ENCODE measurements at regions not wholly inside any gene's neighbourhood (a gene's known extent, or its start where the extent isn't known, plus 50 kb on each side); places are given as distances from the start of the nearest gene placed in this dataset.
A peak's percentile ranks its signal among the peaks of the same experiment; 100 is the strongest.
"Not testable (repeated sequence)": the region's sequence is repeated elsewhere in the genome, so short reads cannot be mapped to it uniquely, and the experiment has no call there.

DNA sequence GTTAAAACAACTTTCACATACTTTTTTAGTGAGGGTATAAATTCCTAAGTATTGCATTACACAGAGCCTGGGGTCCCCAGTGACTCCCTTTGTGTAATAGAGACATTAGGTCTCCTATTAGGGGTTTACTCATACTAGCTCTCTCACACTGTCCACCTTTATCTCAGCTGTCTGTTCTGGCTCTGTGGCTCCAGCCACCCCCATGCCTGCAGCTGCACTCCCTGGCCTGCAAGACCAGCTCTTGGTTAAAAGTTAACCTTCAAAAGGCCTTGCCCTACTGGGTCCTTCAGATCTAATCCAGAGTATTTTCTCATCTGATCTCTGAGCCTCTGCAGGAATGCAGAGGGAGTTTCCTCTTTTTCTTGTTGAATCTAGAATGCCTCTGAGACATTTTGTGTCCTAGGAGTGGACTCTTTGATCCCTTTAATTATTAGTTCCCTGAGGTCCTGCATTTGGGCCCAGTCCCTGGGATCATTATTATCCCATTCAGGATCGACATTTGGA is 280.9 kb downstream of the PYDC2 start:
- DNase-seq = not testable (repeated sequence)

DNA sequence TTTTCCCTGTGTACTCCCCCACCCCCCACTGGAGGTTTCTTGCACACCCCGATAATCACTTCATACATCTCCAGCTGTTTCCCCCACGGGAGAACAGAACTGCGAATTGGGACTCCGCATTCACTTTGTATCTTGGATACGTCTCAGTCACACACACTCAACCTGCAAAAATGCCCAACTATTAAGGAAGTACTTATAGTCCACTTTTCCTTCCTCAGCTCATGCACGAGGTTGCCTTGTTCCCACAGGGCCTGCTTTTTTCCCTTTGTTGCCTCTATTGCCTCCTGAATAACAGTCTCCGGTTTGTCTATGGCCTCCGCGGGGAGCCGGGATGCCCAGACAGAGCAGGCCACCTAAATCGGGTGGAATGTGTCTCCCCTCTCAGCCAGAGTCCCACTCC is 282.3 kb downstream of the PYDC2 start:
- no peak for DNase-seq

DNA sequence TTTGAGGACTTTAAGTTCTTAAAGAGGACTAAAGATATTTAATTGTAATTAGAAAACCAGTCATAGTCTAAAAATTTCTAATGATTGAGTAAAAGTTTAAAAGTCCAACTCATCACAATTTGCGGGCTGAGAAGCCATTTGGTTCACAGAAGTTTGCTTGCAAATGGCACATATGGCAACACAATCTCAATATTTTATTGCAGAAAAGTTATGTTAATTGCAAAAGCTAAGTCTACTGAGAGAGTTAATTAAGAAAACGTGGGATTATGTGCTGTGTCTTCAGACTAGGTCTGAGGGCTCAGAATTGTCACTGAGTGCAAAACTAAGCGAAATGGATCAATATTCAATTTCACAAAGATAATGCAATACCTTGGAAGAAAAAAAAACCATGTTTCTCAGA is 289.7 kb downstream of the PYDC2 start:
- no peak for DNase-seq

DNA sequence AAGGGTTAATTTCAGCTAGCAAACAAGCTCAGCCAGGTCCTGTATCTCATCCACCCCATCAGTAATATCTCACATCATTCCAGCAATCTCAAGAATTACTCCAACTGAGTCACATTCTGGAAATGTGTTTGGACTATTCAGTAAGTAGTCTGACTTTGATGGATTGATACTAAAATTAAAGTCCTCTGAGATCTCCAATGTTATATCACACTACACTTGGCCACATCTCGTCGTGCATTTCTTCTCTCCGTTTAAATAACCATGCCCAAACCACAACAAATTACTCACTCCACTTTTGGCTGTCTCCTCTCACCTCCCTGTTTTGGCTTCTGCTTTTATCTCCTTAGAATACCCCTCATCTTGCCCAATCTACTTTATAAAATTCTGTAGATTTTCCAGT is 292.2 kb downstream of the PYDC2 start:
- no peak for DNase-seq

DNA sequence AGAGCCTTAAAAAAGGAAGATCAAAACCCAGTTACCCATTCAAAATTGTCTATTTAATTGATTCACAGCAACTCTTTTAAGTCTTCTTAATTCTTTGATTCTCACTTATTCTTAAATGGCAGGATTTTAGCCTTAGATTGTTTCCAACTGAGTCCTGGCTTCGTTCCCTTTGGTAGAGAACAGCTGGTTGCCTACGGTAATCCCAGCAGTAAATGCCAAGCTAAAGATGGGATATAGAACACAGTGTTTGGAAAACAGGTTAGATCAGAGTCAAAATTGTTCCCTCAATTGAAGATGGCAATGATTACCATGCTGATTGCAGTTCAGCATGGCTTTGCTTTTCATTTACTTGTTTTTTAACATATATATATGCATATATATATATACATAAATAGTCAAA is 300.9 kb downstream of the PYDC2 start:
- DNase-seq = no peak

DNA sequence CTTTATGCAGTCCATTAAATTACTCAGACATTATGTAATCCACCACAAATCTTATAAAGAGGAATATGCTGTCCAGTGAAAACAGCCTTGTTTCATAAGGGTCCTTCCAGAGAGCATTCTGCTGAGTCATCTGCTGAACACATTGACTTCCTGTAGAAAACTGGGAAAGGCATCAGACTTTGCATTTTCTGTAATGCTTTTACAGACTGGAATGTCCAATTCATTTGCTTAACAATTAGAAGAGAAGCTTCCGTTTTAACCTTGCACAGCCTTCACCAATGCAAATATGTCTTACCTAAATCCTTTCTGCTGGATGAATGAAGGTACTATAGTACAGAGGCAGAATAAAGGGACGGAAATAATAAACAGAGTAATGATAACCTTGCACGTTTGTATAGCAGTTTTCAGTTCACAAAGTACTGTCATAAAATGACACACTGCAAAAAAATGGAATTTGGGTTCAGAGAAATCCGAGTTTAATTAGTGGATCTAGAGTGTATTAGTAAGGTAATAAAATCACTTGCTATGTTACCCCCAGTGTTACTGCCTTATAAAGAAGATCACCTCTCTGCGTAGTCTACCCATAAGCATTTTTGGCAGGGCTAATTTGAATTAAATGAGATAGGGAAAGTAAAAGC is 301.5 kb downstream of the PYDC2 start:
- peak; percentile 38 for DNase-seq

DNA sequence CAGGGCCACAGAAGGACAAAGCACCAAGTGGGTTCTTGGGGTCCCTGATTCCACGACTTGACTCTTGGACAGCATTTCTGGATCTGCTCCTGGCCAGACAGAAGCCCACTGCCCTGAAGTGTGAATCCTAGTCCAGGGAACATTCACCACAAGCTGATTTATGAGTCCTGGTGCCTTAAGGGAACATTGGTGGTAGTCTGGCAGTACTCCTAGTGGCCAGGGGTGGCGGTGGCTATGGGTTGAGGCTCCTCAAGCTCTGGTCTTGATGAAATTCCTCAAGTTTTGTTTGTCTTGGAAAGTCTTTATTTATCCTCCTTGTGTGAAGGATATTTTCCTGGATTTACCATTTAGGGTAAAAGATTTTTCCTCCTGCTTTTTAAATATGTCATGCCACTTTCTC is 307.5 kb downstream of the PYDC2 start:
- DNase-seq = no peak

DNA sequence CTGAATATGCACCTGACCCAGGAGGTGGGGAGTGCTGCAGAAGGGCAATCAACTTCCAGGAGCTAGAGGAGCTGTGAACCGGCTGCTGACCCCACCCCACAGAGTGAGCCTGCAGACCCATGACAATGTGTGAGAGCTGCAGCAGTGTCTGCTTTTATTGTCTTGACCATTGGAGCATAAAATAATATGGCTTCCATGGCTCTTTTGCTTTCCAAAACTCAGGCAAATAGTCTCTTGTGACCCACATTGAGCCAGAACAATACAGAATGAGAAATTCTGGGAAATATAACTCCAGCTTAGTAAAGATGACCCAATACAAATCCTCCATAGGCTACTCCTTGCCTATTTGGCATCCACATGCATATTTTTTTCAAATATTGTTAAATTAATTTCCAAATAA is 309.6 kb downstream of the PYDC2 start:
- DNase-seq = peak; percentile 57

DNA sequence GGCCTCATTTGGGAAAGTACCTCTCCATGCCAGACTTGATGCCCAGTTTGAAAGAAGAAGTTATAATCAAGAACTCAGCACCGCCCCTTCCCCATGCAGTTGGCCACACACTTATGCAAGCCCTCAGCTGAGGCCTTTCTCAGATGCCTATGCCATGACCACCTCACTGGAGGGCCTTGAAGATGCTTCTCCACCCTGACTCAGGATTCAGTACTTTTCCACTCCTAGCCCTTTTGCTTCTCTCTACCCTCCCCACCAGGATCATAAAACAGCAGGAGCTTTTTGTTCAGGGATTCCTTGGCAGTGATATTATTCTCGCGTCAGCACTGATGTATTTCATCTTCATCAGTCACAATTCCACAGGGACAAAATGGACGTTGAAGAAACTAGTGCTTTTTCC is 313.5 kb downstream of the PYDC2 start:
- DNase-seq = no peak

DNA sequence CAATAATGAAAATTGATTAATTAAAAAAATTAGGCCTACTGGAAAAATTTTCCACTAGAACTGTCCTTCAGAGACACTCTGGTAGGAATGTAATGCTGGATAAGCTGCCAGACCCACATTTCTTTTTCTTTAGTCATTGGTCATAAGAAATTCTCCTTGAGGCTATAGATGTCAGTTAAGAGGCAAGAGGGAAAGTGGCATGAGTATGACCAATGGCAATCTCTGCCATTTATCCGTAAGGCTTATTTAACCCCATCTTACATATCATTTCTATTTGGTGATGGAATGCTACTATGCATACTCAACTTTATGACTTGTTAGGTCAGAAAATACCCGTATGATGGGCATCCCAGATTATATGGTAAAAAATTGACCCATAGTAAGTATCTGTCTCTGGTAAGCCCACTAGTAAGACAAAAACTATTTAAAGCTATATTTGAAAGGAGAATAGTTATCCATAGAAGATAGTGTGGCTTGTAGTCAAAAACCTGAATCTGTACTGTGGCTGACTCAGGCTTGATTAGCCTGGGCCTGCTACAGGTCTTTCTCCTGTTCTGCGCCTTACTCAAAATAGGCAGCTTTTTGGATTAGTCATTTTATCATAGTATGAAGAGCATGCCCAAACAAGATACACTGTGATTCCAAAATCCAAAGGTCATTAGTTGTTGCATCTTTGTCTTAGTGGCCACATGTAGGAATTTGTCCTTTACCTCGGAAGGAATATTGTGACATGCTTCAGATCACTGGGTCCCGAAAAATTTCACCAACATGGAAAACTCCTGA is 314.7 kb downstream of the PYDC2 start:
- DNase-seq = no peak

DNA sequence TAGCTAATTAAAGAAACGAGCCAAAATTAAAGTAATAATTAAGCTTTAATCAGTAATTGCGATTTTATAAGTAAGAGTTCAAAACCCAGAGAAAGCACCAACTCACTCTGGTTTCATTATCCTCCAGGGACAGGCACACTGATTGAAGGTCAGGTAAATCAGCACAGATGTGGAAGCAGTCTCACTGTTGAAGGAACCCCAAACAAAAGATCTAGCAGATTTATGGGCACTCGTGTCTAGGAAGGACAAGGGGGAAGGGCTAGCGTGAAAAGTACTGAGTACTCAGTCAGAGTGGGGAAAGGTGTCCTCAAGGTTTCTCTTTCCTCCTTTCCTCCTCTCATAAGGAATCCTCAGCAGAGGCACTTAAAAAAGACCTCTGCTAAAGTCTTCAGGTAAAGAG is 320.1 kb downstream of the PYDC2 start:
- no peak for DNase-seq

DNA sequence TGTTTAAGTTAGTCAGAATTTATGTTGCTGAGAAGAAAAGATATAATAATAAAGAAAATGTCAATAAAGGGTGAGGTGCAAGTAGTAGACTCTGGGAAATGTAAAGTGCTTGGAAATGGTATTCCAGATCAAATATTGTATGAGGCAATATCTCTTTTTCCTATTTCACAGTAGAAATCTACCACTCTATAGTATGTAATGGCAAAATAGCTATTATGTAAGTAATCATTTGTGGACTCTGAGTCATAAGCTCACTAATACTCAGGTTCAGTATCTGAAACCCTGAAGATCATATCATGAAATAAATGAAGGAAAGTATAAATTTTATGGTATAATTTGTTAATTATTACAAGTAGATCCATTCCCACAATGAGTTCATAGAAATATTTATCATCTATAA is 322.1 kb downstream of the PYDC2 start:
- no peak for DNase-seq

DNA sequence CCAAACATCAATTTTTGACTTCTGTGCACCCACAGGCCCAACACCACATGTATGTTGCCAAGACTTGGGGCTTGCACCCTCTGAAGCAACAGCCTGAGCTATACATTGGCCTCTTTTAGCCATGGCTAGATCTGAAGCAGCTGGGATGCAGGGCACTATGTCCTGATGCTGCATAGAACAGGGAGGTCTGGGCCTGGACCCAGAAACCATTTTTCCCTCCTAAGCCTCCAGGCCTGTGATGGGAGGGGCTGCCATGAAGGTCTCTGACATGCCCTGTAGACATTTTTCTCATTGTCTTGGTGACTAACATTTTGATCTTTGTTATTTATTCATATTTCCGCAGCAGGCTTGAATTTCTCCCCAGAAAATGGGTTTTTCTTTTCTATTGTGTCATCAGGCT is 330.0 kb downstream of the PYDC2 start:
- DNase-seq = no peak

DNA sequence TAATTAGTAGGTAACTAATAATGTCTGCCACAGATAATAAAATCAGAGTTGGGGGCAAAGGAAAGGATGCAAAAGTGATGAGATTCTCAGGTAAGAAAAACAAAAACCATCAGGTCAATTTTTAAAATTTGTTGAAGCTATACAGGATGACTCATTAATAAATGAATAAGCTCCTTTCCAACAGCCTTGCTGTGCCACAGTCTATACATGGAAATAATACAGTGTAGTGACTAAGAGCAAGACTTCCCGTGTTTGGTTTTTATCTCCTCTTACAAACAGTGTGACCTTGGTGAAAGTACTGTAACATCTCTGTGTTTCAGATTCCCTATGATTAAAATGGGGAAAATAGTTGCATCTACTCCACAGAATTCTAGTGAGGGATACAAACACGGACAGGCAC is 331.6 kb downstream of the PYDC2 start:
- no peak for DNase-seq

DNA sequence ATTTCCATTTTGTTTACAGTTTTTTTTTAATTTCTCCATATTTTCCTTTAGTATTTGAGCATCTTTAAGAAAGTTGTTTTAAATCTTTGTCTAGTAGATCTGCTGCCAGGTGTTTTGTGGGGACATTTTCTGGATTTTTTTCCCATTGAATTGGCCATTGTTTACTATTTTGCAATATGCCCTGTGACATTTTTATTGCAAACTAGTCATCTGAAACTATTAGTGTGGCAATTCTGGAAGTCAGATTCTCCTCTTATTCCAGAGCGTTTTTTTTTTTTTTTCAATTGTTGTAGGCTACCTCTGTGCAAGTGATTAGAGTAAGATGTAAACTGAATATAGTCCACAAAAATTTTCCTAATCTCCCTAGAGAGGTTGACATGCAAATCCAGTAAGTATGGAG is 334.2 kb downstream of the PYDC2 start:
- no peak for DNase-seq

DNA sequence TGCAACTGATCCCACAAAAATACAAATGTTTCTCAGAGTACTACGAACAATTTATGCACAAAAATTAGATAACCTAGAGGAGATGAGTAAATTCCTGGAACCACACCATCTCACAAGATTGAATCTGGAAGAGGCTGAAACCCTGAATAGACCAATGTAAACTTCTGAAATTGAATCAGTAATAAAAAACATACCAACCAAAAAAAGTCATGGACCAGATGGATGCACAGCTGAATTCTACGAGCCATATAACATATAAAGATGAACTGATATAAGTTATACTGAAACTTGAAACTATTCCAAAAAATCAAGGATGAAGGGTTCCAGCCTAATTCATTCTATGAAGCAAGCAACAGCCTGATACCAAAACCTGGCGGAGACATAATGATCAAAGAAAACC is 336.3 kb downstream of the PYDC2 start:
- DNase-seq = no peak

DNA sequence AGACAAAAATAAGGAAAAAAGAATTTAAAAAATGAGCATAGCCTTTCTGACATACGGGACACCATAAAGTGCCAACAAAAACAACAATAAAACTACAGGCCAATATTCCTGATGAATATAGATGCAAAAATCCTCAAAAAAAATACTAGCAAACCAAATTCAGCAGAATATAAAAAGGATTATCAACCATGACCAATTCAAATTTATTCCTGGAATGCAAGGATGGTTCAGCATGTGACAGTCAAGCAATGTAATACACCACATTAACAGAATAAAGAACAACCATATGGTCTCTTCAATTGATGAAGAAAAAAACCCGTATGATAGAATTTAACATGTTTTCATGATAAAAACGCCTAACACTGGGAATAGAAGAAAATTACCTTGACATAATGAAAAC is 341.7 kb downstream of the PYDC2 start:
- DNase-seq = no peak

DNA sequence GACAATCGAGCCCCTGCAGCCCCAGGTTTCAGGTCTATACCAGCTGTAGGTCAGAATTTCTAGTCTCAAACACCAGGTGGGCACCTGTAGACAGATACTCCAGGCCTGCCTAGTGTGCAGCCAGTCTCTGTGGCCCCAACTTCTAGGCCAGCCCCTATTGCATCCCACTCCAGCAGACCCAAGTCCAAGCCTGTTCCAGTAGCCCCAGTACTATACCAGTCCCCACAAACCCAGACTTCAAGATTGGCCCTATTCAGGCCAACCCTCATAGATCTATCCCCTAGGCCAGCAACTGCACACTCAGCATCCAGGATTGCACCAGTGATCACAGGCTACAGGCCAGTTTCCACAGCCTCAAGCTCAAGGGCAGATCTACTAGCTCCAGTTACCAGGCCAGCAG is 344.0 kb downstream of the PYDC2 start:
- DNase-seq = no peak

DNA sequence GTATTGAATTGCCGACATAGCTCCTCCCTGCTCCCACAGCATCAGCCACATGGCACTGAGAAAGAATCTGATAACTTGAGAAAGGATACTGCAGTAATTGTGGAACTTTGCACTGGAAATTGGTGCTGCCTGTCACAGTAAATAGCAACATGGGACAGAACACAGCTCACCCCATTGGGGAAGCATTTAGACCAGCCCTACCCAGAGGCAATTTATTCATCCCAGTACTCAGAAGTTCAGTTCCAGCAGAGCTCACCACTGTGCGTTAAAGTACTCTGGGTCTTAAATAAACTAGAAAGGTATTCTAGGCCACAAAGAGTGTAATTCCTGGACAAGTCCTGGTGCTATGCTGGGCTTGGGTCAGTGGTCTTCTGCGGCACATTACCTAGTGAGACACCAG is 347.1 kb downstream of the PYDC2 start:
- no peak for DNase-seq

DNA sequence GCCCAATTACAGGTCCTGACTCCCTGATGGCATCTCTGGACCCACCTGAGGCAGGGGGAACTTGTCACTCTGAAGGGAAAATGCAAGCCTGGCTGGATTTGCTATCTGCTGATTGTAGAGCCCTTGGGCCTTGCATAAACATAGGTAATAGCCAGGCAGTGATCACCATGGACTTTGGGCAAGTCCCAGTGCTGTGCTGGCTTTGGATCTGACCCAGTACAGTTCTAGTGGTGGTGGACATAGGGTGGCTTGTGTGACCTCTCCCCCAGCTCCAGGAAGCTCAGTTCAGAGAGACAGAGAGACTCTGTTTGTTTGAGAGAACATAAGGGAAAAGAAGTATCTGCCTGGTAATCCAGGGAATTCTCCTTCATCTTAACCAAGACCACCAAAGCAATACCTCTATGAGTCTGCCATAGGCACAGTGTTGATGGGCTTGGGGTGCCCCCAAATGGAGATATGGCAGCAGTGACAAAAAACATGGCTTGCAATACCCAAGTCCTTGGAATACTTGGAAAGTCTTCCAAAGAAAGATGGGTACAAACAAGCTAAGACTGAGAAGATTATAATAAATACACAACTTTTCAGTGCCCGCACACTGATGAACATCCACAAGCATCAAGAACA is 348.5 kb downstream of the PYDC2 start:
- DNase-seq = no peak

DNA sequence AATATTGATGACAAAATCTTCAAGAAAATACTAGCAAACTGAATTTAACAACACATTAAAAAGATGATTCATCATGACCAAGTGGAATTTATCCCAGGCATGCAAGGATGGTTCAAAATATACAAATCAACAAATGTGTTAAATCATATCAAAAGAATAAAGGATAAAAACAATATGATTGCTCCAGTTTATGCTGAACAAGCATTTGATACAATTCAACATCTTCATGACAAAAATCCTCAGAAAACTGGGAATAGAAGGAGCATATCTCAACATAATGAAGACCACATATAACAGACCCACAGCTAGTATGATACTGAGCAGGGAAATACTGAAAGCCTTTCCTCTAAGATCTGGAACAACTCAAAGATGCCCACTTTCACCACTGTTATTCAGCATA is 352.3 kb downstream of the PYDC2 start:
- no peak for DNase-seq

DNA sequence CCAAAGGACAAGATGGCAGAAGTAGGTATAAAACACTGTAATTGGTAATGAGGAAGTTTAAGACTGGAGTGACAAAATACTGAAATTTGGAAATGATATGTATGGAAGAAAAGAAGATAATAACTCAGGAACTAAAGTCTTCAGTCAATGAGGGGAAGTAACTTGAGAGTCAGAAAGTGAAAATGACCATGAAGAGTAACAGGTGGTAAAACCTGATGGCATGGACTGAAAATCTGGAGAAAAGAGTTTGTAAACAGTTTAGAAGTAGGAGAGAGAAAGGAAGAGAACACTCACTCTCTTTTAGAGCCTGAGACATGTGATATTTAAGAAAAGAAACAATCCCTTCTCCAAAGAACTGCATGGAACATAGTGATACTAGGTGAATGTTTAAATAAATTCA is 387.9 kb downstream of the PYDC2 start:
- no peak for DNase-seq

DNA sequence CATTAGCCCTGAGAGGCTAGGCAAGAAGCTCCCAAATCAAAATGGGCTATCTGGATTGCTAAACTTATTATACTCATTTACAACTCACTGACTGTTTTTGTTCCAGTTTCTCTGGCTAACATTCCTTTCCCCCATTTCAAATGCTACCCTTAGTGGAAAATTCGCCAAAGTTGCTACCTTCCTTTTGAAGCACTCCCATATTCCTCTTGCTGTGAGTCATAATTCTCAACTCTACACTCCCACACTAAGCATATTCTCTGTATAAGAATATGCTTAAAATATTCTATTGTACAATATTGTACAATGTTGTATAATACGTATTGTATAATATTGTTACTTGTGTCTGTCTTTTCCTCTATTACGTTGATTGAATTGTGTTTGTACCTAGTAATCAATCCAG is 398.6 kb downstream of the PYDC2 start:
- no peak for DNase-seq
